ENCODE measurements at regions not wholly inside any gene's neighbourhood (a gene's known extent, or its start where the extent isn't known, plus 50 kb on each side); places are given as distances from the start of the nearest gene placed in this dataset.

GRCh38 chr7:96471606-96472005 lies 149.7 kb upstream of the SLC25A13 start:
- TF ChIP-seq CTCF (IDR thresholded peaks at IDR 0.05): no peak
- no peak for TF ChIP-seq POLR2A (IDR thresholded peaks at IDR 0.05)

Measured in lower leg skin (tissue), 3 donors.